K562 (cell line): ENCODE measurements at regions not wholly inside any gene's neighbourhood (a gene's known extent, or its start where the extent isn't known, plus 50 kb on each side); places are given as distances from the start of the nearest gene placed in this dataset.

Experiments
- ADNP ChIP-seq: fragments of 200-800 bp; sonication (Bioruptor generic); IDR thresholded peaks from 2 replicates; pipeline ENCODE4 v1.6.1; 2016; ENCODE audit warnings: missing genetic modification characterization, missing compliant biosample characterization
- BACH1 ChIP-seq: fragments of 200-800 bp; sonication (Bioruptor generic); IDR thresholded peaks from 2 replicates; pipeline ENCODE4 v1.6.1; 2016; ENCODE audit warnings: missing genetic modification characterization, missing compliant biosample characterization
- ETV1 ChIP-seq: fragments of 450-650 bp; conservative IDR thresholded peaks from 2 replicates; pipeline ENCODE4 v1.6.1; 2016; ENCODE audit warnings: missing genetic modification characterization, control low read depth, low read depth, missing compliant biosample characterization
- KLF16 ChIP-seq: IDR thresholded peaks from 2 replicates; pipeline ENCODE4 v1.6.1; 2016; ENCODE audit warnings: antibody characterized with exemption
- MTA1 ChIP-seq: fragments of 450-650 bp; IDR thresholded peaks from 2 replicates; pipeline ENCODE4 v1.6.1; 2017; ENCODE audit warnings: borderline replicate concordance
- MTA3 ChIP-seq: fragments of 450-650 bp; formaldehyde crosslinking; IDR thresholded peaks from 2 replicates; pipeline ENCODE4 v1.6.1; 2017; ENCODE audit warnings: mild to moderate bottlenecking, borderline replicate concordance
- NCOA2 ChIP-seq, 2 experiments: fragments of 450-650 bp; IDR thresholded peaks; 2 replicates each; pipeline ENCODE4 v1.6.1; 2018; ENCODE audit warnings: mild to moderate bottlenecking in 2 of 2, moderate library complexity in 1 of 2; ENCODE audit not compliant: partially characterized antibody in 2 of 2
- PTTG1 ChIP-seq: fragments of 450-650 bp; IDR thresholded peaks from 2 replicates; pipeline ENCODE4 v1.6.1; 2016; ENCODE audit warnings: low read depth, mild to moderate bottlenecking, missing genetic modification characterization, missing compliant biosample characterization
- RBM25 ChIP-seq: fragments of 200-400 bp; formaldehyde crosslinking; IDR thresholded peaks from 2 replicates; pipeline ENCODE4 v1.6.1; 2018; ENCODE audit warnings: low read length, low read depth, moderate library complexity; ENCODE audit not compliant: severe bottlenecking
- SAFB ChIP-seq: fragments of 200-400 bp; formaldehyde crosslinking; IDR thresholded peaks from 2 replicates; pipeline ENCODE4 v1.6.1; 2017; ENCODE audit warnings: low read depth, low read length, borderline replicate concordance
- SMARCA5 ChIP-seq: fragments of 450-650 bp; IDR thresholded peaks from 2 replicates; pipeline ENCODE4 v1.6.1; 2016
- SMC3 ChIP-seq: conservative IDR thresholded peaks from 2 replicates; pipeline ENCODE4 v1.6.1; 2011; ENCODE audit warnings: low read depth, low read length, improper control_type of control experiment; ENCODE audit not compliant: insufficient read depth
- TBP ChIP-seq: optimal IDR thresholded peaks from 2 replicates; pipeline ENCODE3; 2011; ENCODE audit warnings: low read depth, low read length, improper control_type of control experiment
- U2AF2 ChIP-seq: fragments of 200-400 bp; formaldehyde crosslinking; optimal IDR thresholded peaks from 2 replicates; pipeline ENCODE3; 2017; ENCODE audit warnings: low read depth, mild to moderate bottlenecking, low read length
- ZC3H4 ChIP-seq: sonication (generic); formaldehyde crosslinking; IDR thresholded peaks from 2 replicates; pipeline ENCODE4 v1.9.0; 2021; ENCODE audit warnings: missing genetic modification reagents, borderline replicate concordance
- ZNF253 ChIP-seq: fragments of 250-450 bp; sonication (Bioruptor Pico); conservative IDR thresholded peaks from 2 replicates; pipeline ENCODE4 v1.6.1; 2021; ENCODE audit warnings: mild to moderate bottlenecking
- ZNF668 ChIP-seq: fragments of 250-450 bp; sonication (Bioruptor Pico); IDR thresholded peaks from 2 replicates; pipeline ENCODE4 v1.8.0; 2022; ENCODE audit warnings: mild to moderate bottlenecking, inconsistent platforms
- ZNF696 ChIP-seq: fragments of 250-450 bp; sonication (Bioruptor Pico); conservative IDR thresholded peaks from 2 replicates; pipeline ENCODE4 v1.4.0; 2020; ENCODE audit warnings: mild to moderate bottlenecking, moderate library complexity
- ZNF778 ChIP-seq: fragments of 450-650 bp; formaldehyde crosslinking; IDR thresholded peaks from 2 replicates; pipeline ENCODE4 v1.4.0; 2020; ENCODE audit warnings: mild to moderate bottlenecking, moderate library complexity
- TF ChIP-seq, protein P1 (sequence below), 2 experiments: fragments of 450-650 bp; formaldehyde crosslinking in 1 of 2; IDR thresholded peaks; 2 replicates each; pipeline versions ENCODE4 v1.4.0 to v1.6.1; 2014 to 2020; ENCODE audit warnings: mild to moderate bottlenecking in 2 of 2, borderline replicate concordance in 1 of 2, low read depth in 1 of 2
- TF ChIP-seq, protein P2 (sequence below): fragments of 450-650 bp; formaldehyde crosslinking; conservative IDR thresholded peaks from 2 replicates; pipeline ENCODE4 v1.4.0; 2022; ENCODE audit warnings: mild to moderate bottlenecking, missing genetic modification characterization

DNA sequence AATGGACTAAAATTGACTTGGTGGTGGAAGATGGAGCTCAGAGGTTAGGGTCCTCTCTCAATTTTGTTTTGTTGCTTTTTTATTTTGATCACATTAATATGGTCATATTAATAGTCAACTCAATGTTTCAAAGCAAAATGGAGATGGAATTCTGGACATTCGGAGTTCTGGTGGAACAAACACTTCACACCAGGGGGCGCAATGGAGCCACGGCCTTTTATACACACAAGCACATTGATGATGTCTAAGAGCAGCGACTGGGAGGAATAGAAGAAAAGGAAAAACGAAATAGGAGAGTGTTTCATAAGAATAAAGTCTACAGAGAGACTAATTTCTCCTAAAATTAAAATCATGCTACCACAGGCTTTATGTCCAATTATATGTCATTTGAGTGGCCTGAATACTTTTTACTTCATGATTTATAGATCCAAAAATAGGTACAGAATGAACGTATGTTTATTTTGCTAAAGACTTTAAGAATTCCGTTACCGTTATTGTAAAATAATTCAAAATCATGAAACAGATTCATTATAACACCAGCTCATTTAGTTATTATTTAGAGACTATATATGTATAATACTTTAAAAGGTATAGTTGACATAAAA, 197.6 kb upstream of the SASH1 start (continued):
- TF ChIP-seq, protein P1, sequence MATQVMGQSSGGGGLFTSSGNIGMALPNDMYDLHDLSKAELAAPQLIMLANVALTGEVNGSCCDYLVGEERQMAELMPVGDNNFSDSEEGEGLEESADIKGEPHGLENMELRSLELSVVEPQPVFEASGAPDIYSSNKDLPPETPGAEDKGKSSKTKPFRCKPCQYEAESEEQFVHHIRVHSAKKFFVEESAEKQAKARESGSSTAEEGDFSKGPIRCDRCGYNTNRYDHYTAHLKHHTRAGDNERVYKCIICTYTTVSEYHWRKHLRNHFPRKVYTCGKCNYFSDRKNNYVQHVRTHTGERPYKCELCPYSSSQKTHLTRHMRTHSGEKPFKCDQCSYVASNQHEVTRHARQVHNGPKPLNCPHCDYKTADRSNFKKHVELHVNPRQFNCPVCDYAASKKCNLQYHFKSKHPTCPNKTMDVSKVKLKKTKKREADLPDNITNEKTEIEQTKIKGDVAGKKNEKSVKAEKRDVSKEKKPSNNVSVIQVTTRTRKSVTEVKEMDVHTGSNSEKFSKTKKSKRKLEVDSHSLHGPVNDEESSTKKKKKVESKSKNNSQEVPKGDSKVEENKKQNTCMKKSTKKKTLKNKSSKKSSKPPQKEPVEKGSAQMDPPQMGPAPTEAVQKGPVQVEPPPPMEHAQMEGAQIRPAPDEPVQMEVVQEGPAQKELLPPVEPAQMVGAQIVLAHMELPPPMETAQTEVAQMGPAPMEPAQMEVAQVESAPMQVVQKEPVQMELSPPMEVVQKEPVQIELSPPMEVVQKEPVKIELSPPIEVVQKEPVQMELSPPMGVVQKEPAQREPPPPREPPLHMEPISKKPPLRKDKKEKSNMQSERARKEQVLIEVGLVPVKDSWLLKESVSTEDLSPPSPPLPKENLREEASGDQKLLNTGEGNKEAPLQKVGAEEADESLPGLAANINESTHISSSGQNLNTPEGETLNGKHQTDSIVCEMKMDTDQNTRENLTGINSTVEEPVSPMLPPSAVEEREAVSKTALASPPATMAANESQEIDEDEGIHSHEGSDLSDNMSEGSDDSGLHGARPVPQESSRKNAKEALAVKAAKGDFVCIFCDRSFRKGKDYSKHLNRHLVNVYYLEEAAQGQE (IDR thresholded peaks at IDR 0.05; ENCODE audit: borderline replicate concordance) = peak; percentile 31; the same call in 1 of the 2 replicates
- TF ChIP-seq, protein P1 (CRISPR knock-in tag; IDR thresholded peaks at IDR 0.05; ENCODE audit: low read depth) = no peak
- TF ChIP-seq MTA1 (peak; percentile 94), PTTG1 (tag) (no peak), NCOA2 (IDR thresholded peaks at IDR 0.05; ENCODE audit: partially characterized antibody in 2 of 2) (no peak), TBP (no peak), ETV1 (tag) (no peak), MTA3 (no peak), RBM25 (no peak), BACH1 (tag) (no peak), ADNP (tag) (no peak), SMARCA5 (no peak), ZNF696 (CRISPR knock-in tag) (no peak), ZNF253 (CRISPR knock-in tag) (no peak), SMC3 (peak; percentile 54), U2AF2 (no peak), ZNF778 (no peak), ZC3H4 (CRISPR knock-in tag) (no peak), KLF16 (peak; percentile 29; the same call in 1 of the 2 replicates), ZNF668 (CRISPR knock-in tag) (no peak), SAFB (no peak)
- TF ChIP-seq, protein P2, sequence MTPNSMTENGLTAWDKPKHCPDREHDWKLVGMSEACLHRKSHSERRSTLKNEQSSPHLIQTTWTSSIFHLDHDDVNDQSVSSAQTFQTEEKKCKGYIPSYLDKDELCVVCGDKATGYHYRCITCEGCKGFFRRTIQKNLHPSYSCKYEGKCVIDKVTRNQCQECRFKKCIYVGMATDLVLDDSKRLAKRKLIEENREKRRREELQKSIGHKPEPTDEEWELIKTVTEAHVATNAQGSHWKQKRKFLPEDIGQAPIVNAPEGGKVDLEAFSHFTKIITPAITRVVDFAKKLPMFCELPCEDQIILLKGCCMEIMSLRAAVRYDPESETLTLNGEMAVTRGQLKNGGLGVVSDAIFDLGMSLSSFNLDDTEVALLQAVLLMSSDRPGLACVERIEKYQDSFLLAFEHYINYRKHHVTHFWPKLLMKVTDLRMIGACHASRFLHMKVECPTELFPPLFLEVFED (CRISPR knock-in tag) = no peak
